Activated naive CD4-positive, alpha-beta T cell treated with anti-CD3 and anti-CD28 coated beads, Interleukin-2, amount 10 ng/mL, durations not matched to agents 7 days and 5 days (primary cell): ENCODE measurements at regions not wholly inside any gene's neighbourhood (a gene's known extent, or its start where the extent isn't known, plus 50 kb on each side); places are given as distances from the start of the nearest gene placed in this dataset.
"Not testable (repeated sequence)": the region's sequence is repeated elsewhere in the genome, so short reads cannot be mapped to it uniquely, and the experiment has no call there.

Source experiments
- CTCF ChIA-PET: fragments of 350-600 bp; sonication (Branson Sonifier 250); formaldehyde crosslinking; loops from one replicate; lab custom pipeline; 2021; ENCODE audit warnings: antibody characterized with exemption; lab: Charles Lee
- DNase-seq: peaks from one replicate; pipeline ENCODE4 v3.0.0-alpha.2; 2020
- H3K27ac Mint-ChIP-seq: one replicate; pipeline ENCODE4 v1.8.0; 2021; ENCODE audit warnings: mild to moderate bottlenecking, moderate library complexity, mixed read lengths
- H3K27me3 Mint-ChIP-seq: one replicate; pipeline ENCODE4 v1.8.0; 2021; ENCODE audit warnings: mild to moderate bottlenecking, mixed read lengths
- H3K36me3 Mint-ChIP-seq: one replicate; pipeline ENCODE4 v1.8.0; 2021; ENCODE audit warnings: mixed read lengths
- H3K4me1 Mint-ChIP-seq: one replicate; pipeline ENCODE4 v1.8.0; 2021; ENCODE audit warnings: mixed read lengths
- H3K4me3 Mint-ChIP-seq: one replicate; pipeline ENCODE4 v1.8.0; 2021; ENCODE audit warnings: mild to moderate bottlenecking, moderate library complexity, mixed read lengths
- H3K9me3 Mint-ChIP-seq: one replicate; pipeline ENCODE4 v1.8.0; 2021; ENCODE audit warnings: mixed read lengths

DNA sequence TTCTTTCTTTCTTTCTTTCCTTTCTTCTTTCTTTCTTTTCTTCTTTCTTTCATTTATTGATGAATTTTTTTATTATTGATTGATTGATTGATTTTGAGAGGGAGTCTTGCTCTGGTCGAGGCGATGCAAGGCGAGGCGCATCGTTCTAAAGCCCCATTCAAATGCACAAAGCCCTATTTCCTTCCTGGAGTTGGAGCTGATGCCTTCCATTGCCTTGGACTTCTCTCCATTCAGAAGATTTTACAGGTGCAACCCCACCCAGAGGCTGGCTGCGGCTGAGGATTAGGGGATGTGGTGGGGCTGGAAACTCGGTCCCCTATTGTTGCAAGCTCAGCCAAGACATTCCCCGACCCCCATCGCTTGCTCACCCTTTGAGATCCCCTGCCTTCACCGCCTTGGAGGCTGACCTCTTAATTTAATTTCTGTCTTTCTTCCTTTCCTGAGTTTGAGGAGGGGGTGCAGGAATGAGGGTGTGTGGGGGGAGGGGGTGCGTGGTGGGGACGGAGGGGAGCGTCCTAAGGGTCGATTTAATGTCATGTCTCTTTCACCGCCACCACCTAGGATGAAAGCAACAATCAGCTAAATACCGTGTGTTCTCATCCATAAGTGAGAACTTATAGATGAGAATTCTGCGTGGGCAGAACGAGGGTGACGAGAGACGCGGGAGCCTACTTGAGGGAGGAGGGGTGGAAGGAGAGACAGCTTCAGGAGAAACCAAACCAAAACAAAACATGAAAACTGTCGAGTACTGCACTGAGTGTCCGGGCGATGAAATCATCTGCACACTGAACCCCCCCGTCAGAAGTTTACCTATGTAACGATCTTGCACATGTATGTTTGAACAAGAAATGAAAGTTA is 3913.9 kb upstream of the OR11H1 start:
- H3K27ac Mint-ChIP-seq: no peak overlapping the region
- no peaks in the 10 kb centered on the region for H3K4me1 Mint-ChIP-seq
- CTCF ChIA-PET: no interaction called here
- no peak for DNase-seq
- no peak overlapping the region for H3K4me3 Mint-ChIP-seq
- H3K36me3 Mint-ChIP-seq: peaks cover 12% of the 10 kb centered on the region
- H3K9me3 Mint-ChIP-seq: peaks cover 74% of the 10 kb centered on the region
- no peaks in the 10 kb centered on the region for H3K27me3 Mint-ChIP-seq

DNA sequence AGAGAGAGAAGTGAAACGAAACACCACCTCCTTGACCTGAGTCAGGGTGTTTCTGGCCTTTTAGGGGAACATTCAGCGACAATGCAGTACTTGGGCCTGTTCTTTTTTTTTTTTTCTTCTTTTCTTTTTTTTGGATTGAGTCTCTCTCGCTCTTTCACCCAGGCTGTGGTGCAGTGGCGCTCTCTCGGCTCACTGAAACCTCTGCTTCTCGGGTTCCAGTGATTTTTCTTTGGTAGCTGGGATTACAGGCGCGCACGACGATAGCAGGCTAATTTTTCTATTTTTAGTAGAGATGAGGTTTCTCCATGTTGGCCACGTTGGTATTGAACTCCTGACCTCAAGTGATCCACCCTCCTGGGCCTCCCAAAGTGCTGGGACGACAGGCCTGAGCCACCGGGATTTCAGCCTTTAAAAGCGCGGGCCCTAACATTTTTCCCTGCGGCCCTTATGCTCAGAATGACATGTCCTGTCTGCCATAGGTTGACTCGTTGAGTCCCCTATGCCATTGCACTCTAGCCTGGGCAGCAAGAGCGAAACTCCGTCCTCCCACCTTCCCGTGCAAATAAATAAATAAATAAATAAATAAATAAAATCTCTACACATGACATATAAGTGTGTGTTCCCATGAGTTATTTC is 3913.1 kb upstream of the OR11H1 start:
- H3K27me3 Mint-ChIP-seq, H3K4me1 Mint-ChIP-seq, H3K27ac Mint-ChIP-seq, DNase-seq, CTCF ChIA-PET, H3K4me3 Mint-ChIP-seq: not testable (repeated sequence)
- Mint-ChIP-seq H3K36me3 (peaks cover 16% of the 10 kb centered on the region), H3K9me3 (peaks cover 80% of the 10 kb centered on the region)

DNA sequence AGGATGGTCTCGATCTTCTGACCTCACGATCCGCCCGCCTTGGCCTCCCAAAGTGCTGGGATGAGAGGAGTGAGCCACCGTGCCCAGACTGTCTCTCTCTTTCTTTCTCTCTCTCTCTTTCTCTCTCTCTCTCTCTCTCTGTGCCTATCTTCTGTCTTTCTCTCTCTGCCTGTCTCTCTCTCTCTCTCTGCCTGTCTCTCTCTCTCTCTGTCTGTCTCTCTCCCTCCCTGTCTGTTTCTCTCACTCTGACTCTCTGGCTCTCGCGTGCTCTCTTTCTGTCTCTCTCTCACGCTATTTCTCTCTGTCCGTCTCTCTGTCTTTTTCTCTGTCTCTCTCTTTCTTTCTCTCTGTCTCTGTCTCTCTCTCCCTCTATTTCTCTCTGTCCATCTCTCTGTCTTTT is 3911.2 kb upstream of the OR11H1 start:
- H3K27me3 Mint-ChIP-seq: no peaks in the 10 kb centered on the region
- peaks cover 81% of the 10 kb centered on the region for H3K9me3 Mint-ChIP-seq
- peaks cover 18% of the 10 kb centered on the region for H3K36me3 Mint-ChIP-seq
- H3K27ac Mint-ChIP-seq: no peak overlapping the region
- CTCF ChIA-PET: no interaction called here
- H3K4me3 Mint-ChIP-seq: no peak overlapping the region
- no peak for DNase-seq
- no peaks in the 10 kb centered on the region for H3K4me1 Mint-ChIP-seq

DNA sequence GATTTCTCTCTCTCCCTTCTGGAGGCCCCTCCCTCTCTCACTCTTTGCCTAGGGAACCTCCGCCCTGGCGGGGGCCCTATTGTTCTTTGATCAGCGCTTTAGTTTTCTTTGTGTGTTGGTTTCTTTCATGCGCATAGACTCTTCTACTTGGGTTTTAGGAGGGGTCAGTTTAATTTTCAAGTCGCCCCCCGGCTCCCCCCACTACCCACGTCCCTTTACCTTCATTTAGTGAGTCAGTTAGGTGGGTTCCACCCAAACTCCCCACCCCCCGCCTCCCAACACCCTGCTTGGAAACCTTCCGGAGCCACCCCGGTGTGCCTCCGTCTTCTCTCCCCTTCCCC is 3909.7 kb upstream of the OR11H1 start:
- CTCF ChIA-PET, H3K27me3 Mint-ChIP-seq, H3K27ac Mint-ChIP-seq, DNase-seq, H3K4me1 Mint-ChIP-seq, H3K4me3 Mint-ChIP-seq: not testable (repeated sequence)
- Mint-ChIP-seq H3K9me3 (peaks cover 72% of the 10 kb centered on the region), H3K36me3 (peaks cover 18% of the 10 kb centered on the region)

DNA sequence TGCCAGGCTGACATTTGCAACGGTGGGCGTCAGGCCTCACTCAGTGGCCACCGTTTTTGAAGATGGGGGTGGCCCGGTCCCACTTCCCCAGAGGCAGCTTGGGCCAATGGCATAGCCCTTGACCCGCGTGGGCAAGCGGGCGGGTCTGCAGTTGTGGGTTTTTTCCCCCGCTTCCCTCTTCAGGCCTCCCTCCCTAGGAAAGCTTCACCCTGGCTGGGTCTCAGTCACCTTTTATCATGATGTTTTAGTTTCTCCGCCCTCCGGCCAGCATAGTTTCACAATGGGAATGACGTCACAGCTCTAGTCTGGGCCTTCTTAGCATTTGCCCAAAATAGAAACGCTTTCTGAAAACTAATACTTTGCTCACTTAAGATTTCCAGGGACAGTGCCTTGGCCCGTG is 3909.3 kb upstream of the OR11H1 start:
- H3K4me3 Mint-ChIP-seq, CTCF ChIA-PET, H3K27me3 Mint-ChIP-seq, H3K4me1 Mint-ChIP-seq, DNase-seq, H3K27ac Mint-ChIP-seq: not testable (repeated sequence)
- Mint-ChIP-seq H3K9me3 (peaks cover 74% of the 10 kb centered on the region), H3K36me3 (peaks cover 18% of the 10 kb centered on the region)

DNA sequence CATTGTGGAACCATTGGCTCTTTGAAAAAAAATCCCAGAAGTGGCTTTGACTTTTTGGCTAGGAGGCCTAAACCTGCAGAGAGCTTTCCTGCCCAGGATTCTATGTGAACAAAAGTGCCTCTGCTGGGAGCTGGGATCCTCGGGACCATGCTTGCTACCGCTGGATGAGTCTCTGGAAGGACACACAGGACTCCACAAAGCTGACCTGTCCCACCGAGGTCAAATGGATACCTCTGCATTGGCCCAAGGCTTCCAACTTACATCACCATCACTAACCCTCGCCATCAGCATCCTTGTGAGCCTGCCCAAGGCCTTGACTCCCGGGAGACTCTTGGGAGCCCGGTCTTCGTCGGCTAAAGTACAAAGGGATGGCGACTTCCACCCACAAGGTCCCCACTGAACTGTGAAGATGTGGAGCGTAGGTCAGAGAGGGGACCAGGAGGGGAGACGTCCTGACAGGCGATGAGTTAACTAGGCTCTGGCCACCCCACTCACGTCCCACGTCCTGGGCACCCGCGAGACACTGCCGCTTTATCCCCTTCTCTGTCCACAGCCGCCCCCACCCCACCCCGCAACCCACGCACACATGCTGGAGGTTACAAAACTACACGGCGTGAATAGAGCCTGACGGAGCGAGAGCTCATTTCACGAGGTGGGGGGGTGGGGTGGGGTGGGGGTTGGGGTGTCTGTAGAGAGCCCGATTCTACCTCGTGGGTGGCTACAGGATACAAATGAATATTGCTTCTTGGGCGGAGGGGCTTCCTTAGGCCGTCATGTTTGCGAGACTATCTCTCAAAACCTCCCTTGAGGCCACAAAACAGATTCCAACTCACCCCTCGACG is 3906.8 kb upstream of the OR11H1 start:
- Mint-ChIP-seq H3K9me3 (peaks cover 76% of the 10 kb centered on the region), H3K36me3 (peaks cover 11% of the 10 kb centered on the region)
- H3K4me3 Mint-ChIP-seq, CTCF ChIA-PET, DNase-seq, H3K4me1 Mint-ChIP-seq, H3K27ac Mint-ChIP-seq, H3K27me3 Mint-ChIP-seq: not testable (repeated sequence)

DNA sequence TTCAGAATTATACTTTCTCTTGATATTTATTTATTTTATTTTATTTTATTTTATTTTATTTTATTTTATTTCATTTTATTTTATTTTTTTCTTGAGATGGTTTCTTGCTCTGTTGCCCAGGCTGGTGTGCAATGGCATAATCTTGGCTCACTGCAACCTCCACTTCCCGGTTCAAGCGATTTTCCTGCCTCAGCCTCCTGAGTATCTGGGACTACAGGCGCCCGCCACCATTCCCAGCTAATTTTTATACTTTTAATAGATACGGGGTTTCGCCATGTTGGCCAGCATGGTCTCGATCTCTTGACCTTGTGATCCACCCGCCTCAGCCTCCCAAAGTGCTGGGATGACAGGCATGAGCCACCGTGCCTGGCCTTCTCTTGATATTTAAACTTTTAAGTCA is 3905.2 kb upstream of the OR11H1 start:
- H3K27me3 Mint-ChIP-seq, H3K36me3 Mint-ChIP-seq, CTCF ChIA-PET, H3K27ac Mint-ChIP-seq, H3K4me1 Mint-ChIP-seq, DNase-seq, H3K4me3 Mint-ChIP-seq: not testable (repeated sequence)
- peaks cover 72% of the 10 kb centered on the region for H3K9me3 Mint-ChIP-seq

DNA sequence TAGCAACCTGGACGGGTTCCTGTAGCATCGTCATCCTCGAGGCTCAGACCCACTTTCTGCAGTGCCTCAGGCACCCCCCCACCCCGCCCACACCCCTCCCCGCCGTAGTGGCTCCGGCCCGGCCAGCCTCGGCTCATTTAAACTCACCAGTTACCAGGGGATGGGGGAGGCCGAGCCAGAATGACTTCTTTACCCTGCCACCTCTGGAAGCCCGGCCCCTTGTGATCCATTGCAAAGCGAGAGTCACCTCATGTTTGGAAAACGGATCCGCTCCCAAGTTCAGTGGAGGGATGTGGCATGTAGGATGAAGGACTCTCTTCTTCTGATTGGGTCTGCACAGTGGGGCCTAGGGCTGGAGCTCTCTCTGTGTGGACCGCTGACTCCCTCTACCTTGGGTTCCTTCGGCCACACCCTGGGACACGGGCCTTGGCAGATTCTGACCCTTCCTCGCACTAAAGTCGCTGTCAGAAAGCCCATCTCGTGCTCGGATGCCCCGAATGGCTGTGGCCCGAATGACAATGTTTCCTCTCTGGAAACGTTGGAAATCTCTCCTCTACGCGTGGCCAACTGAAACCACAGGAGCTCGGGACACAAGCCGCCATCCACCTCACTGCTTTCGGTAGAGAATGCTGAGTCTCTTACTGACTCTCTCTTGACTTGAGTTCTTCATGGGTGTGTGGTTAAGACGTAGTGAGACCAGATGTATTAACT is 3902.1 kb upstream of the OR11H1 start:
- DNase-seq, H3K27ac Mint-ChIP-seq, CTCF ChIA-PET, H3K4me1 Mint-ChIP-seq, H3K27me3 Mint-ChIP-seq, H3K4me3 Mint-ChIP-seq: not testable (repeated sequence)
- Mint-ChIP-seq H3K9me3 (peaks cover 59% of the 10 kb centered on the region), H3K36me3 (peaks cover 11% of the 10 kb centered on the region)

DNA sequence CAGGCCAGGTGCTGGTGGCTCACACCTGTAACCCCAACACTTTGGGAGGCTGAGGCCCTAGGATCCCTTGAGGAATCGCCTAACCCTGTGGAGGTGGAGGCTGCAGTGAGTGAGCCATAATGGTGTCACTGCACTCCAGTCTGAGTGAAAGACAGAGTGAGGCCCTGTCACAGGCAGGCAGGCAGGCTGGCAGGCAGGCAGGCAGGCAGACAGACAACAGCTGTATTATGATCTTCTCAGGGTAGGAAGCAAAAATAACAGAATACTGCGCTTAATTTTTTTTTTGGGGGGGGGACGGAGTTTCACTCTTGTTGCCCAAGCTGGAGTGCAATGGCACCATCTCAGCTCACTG is 3901.6 kb upstream of the OR11H1 start:
- Mint-ChIP-seq H3K4me1 (no peaks in the 10 kb centered on the region), H3K27me3 (no peaks in the 10 kb centered on the region), H3K36me3 (peaks cover 12% of the 10 kb centered on the region), H3K4me3 (no peak overlapping the region), H3K27ac (no peak overlapping the region), H3K9me3 (peaks cover 58% of the 10 kb centered on the region)
- CTCF ChIA-PET: no interaction called here
- no peak for DNase-seq

DNA sequence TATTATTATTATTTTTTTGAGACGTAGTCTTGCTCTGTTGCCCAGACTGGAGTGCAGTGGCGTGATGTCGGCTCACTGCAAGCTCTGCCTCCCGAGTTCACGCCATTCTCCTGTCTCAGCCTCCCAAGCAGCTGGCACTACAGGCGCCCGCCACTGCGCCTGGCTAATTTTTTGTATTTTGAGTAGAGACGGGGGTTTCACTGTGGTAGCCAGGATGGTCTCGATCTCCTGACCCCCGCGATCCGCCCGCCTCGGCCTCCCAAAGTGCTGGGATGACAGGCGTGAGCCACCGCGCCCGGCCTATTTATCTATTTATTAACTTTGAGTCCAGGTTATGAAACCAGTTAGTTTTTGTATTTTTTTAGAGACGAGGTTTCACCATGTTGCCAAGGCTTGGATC is 3901.0 kb upstream of the OR11H1 start:
- H3K4me3 Mint-ChIP-seq, CTCF ChIA-PET: not testable (repeated sequence)

DNA sequence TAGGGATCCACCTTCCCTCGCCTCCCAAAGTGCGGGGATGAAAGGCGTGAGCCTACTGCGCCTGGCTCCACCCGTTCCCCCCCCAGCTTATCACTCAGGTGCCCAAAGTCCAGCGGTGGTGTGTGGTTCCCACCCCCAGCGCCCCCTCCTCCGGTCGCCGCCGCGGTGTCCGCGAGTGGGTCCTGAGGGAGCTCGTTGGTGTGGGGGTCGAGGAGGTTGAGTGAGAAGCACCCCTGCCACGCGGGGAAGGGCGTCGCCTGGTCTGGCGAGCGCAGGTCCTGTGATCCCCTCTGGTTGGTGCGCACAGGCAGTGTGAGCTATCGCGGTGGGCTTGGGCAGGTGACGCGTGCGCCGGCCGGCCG is 3900.6 kb upstream of the OR11H1 start:
- Mint-ChIP-seq H3K4me1 (no peaks in the 10 kb centered on the region), H3K27me3 (no peaks in the 10 kb centered on the region), H3K4me3 (no peak overlapping the region), H3K27ac (no peak overlapping the region), H3K36me3 (peaks cover 12% of the 10 kb centered on the region), H3K9me3 (peaks cover 52% of the 10 kb centered on the region)
- DNase-seq: no peak
- CTCF ChIA-PET: no interaction called here

More for the DNA sequence above, 3901.0 kb upstream of the OR11H1 start:
- H3K27ac Mint-ChIP-seq, DNase-seq, H3K4me1 Mint-ChIP-seq, H3K27me3 Mint-ChIP-seq: not testable (repeated sequence)
- peaks cover 55% of the 10 kb centered on the region for H3K9me3 Mint-ChIP-seq
- peaks cover 12% of the 10 kb centered on the region for H3K36me3 Mint-ChIP-seq

DNA sequence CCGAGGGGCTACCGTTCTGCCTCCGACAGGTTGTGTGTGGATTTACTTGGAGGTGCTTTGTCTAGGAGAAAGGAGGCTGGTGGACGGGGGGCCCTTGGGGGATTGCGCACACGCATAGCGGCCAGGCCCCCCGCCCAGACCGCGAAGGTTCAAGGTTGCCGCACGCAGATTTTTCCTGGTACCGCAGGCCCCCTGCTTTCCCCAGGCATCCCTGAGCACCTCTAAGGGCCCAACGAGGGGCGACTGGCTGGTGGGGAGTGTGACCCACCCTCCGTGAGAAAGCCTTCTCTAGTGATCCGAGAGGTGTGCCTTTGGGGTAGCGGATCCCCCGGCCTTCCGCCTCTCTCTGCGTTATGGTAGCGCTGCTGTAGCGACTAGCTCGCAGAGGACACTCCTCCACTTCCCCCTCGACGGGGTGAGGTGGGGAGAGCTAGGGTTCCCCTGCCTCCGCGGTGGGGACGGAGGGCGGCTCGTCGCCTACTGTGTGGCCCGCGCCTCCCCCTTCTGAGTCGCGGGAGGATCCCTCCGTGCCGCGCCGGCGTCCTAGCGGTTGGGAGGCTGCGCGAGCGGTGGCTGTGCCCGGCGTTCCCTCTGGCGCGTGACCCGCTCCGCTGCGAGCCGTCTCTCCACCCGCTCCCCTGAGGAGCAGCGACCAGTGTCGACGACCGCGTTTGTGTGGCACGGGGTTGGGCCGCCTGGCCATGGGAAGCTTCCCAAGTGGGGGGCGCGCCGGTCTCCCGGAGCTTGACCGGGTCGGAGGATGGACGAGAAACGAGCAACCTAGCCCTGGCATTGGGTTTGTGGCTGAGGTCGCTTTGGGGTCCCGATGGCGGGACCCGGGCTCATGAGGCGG is 3900.0 kb upstream of the OR11H1 start:
- no peak for DNase-seq
- Mint-ChIP-seq H3K4me1 (no peaks in the 10 kb centered on the region), H3K27me3 (no peaks in the 10 kb centered on the region), H3K36me3 (peaks cover 12% of the 10 kb centered on the region), H3K9me3 (peaks cover 51% of the 10 kb centered on the region), H3K4me3 (no peak overlapping the region), H3K27ac (no peak overlapping the region)
- CTCF ChIA-PET: no interaction called here

DNA sequence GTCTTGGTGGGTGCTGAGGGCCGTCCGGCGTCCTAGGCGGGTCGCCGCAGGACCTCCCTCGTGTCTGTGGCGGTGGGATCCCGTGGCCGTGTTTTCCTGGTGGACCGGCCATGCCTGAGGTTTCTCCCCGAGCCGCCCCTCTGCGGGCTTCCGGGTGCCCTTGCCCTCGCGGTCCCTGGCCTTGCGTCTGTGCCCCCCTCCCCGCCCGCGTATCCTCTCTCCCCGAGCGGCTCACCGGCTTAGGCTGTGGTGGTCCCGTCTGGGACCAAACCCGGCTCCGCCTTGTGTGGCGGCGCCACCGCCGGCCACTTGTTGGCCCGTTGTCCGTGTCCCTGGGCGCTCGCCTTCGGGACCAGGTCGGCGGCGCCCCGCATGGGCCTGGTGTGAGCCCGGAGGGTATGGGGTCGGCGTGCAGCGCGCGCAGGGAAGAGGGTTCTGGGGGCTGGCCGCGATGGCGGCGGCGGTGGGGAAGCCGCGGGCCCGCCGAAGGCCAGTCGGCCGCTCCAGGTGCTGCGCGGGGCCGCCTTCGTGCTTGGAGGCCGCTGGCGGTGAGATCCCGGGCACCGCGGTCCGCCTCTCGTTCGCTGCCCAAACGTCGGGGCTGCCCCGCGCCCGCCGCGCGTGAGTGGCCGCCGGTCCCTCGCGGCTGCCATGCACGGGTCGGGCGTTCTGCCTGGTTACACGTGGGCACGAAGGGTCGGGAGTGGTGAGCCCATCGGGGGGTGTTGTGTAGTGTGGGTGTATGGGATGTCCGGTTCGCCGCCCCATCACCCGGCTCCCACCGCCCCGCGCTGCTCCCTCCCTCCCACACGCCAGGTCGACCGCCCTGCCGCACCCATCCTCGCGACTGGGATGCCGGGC is 3899.1 kb upstream of the OR11H1 start:
- H3K27ac Mint-ChIP-seq: no peak overlapping the region
- no peak for DNase-seq
- CTCF ChIA-PET: no interaction called here
- no peaks in the 10 kb centered on the region for H3K27me3 Mint-ChIP-seq
- H3K4me1 Mint-ChIP-seq: no peaks in the 10 kb centered on the region
- no peak overlapping the region for H3K4me3 Mint-ChIP-seq
- peaks cover 46% of the 10 kb centered on the region for H3K9me3 Mint-ChIP-seq
- peaks cover 12% of the 10 kb centered on the region for H3K36me3 Mint-ChIP-seq
